ENCODE measurements at regions not wholly inside any gene's neighbourhood (a gene's known extent, or its start where the extent isn't known, plus 50 kb on each side); places are given as distances from the start of the nearest gene placed in this dataset.

DNA sequence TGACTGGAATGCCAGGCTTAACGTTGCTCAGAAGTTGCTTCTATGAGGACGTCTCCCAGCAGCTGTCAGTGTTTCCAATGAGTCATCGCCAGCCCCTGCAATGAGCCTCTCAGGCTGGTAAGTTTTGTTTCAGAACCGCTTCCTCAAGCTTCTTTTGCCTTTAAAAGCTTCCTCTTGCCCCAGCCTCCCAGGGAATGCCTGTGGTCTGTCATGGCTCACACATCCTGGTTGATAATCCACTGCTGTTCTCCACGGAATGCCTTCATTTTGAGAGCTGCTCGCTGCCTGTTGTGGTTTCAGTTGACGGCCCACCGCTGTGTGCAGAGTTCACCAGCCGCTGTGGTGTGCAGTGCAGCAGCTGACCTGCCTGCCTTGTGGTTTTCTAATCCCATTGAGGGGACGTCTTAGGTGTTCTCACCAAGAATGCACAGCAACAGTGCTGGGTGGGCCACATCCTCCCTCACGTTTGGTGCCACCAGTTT is 96.4 kb downstream of the RTP5 start (continued):
- TF ChIP-seq EP300 (IDR thresholded peaks at IDR 0.05; ENCODE audit: borderline replicate concordance in 1 of 2, control insufficient read depth in 1 of 2, low read depth in 2 of 2, low read length in 2 of 2) (0 out of 4 replicates have a peak, but pooled peaks of 1 of the 2 experiments have one; percentile 34), HDGF (IDR thresholded peaks at IDR 0.05) (peak; percentile 82; the same call in 1 of the 2 replicates), NFYB (IDR thresholded peaks at IDR 0.05; ENCODE audit: insufficient read depth, low read depth, low read length) (no peak), PAX5 (IDR thresholded peaks at IDR 0.05; ENCODE audit: borderline replicate concordance, low read depth, low read length) (peak; percentile 40; the same call in 1 of the 2 replicates), IRF4 (IDR thresholded peaks at IDR 0.05; ENCODE audit: low read depth, low read length) (0 out of 2 replicates have a peak, but pooled peaks have one; percentile 56), ATF7 (IDR thresholded peaks at IDR 0.05; ENCODE audit: low read depth) (peak; percentile 82), NFIC (IDR thresholded peaks at IDR 0.05; ENCODE audit: low read depth, low read length) (peak; percentile 34; the same call in 1 of the 2 replicates), ZNF24 (IDR thresholded peaks at IDR 0.05) (no peak), RAD51 (IDR thresholded peaks at IDR 0.05) (peak; percentile 66), KLF5 (IDR thresholded peaks at IDR 0.05; ENCODE audit: partially characterized antibody) (no peak), RB1 (IDR thresholded peaks at IDR 0.05; ENCODE audit: borderline replicate concordance) (0 out of 2 replicates have a peak, but pooled peaks have one; percentile 50), CHD1 (IDR thresholded peaks at IDR 0.05; ENCODE audit: low read depth, low read length) (no peak), CREM (IDR thresholded peaks at IDR 0.05; ENCODE audit: low read depth) (peak; percentile 36), CBX3 (IDR thresholded peaks at IDR 0.05; ENCODE audit: borderline replicate concordance, low read depth) (no peak), MTA3 (IDR thresholded peaks at IDR 0.05; ENCODE audit: borderline replicate concordance, low read length) (no peak; the same call in 1 of the 2 replicates), HCFC1 (IDR thresholded peaks at IDR 0.05; ENCODE audit: low read length) (no peak), IKZF1 (conservative IDR thresholded peaks at IDR 0.05) (peak; percentile 95), GATAD2B (conservative IDR thresholded peaks at IDR 0.05; ENCODE audit: low read depth) (peak; percentile 73), BMI1 (IDR thresholded peaks at IDR 0.05; ENCODE audit: borderline replicate concordance) (no peak), NR2F1 (conservative IDR thresholded peaks at IDR 0.05) (peak; percentile 78), POU2F2 (IDR thresholded peaks at IDR 0.05; ENCODE audit: borderline replicate concordance, low read depth, low read length) (peak; percentile 53; the same call in 1 of the 3 replicates), SREBF1 (IDR thresholded peaks at IDR 0.05; ENCODE audit: low read length) (no peak)
- TF ChIP-seq, protein P1, sequence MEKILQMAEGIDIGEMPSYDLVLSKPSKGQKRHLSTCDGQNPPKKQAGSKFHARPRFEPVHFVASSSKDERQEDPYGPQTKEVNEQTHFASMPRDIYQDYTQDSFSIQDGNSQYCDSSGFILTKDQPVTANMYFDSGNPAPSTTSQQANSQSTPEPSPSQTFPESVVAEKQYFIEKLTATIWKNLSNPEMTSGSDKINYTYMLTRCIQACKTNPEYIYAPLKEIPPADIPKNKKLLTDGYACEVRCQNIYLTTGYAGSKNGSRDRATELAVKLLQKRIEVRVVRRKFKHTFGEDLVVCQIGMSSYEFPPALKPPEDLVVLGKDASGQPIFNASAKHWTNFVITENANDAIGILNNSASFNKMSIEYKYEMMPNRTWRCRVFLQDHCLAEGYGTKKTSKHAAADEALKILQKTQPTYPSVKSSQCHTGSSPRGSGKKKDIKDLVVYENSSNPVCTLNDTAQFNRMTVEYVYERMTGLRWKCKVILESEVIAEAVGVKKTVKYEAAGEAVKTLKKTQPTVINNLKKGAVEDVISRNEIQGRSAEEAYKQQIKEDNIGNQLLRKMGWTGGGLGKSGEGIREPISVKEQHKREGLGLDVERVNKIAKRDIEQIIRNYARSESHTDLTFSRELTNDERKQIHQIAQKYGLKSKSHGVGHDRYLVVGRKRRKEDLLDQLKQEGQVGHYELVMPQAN (conservative IDR thresholded peaks at IDR 0.05): 0 out of 2 replicates have a peak, but pooled peaks have one; percentile 60
- TF ChIP-seq, protein P2, sequence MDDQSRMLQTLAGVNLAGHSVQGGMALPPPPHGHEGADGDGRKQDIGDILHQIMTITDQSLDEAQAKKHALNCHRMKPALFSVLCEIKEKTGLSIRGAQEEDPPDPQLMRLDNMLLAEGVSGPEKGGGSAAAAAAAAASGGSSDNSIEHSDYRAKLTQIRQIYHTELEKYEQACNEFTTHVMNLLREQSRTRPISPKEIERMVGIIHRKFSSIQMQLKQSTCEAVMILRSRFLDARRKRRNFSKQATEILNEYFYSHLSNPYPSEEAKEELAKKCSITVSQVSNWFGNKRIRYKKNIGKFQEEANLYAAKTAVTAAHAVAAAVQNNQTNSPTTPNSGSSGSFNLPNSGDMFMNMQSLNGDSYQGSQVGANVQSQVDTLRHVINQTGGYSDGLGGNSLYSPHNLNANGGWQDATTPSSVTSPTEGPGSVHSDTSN (IDR thresholded peaks at IDR 0.05; ENCODE audit: insufficient replicate concordance, low read depth, low read length): peak; percentile 57
- TF ChIP-seq, protein P3, sequence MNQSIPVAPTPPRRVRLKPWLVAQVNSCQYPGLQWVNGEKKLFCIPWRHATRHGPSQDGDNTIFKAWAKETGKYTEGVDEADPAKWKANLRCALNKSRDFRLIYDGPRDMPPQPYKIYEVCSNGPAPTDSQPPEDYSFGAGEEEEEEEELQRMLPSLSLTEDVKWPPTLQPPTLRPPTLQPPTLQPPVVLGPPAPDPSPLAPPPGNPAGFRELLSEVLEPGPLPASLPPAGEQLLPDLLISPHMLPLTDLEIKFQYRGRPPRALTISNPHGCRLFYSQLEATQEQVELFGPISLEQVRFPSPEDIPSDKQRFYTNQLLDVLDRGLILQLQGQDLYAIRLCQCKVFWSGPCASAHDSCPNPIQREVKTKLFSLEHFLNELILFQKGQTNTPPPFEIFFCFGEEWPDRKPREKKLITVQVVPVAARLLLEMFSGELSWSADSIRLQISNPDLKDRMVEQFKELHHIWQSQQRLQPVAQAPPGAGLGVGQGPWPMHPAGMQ (IDR thresholded peaks at IDR 0.05; ENCODE audit: borderline replicate concordance): no peak
- TF ChIP-seq, protein P4, sequence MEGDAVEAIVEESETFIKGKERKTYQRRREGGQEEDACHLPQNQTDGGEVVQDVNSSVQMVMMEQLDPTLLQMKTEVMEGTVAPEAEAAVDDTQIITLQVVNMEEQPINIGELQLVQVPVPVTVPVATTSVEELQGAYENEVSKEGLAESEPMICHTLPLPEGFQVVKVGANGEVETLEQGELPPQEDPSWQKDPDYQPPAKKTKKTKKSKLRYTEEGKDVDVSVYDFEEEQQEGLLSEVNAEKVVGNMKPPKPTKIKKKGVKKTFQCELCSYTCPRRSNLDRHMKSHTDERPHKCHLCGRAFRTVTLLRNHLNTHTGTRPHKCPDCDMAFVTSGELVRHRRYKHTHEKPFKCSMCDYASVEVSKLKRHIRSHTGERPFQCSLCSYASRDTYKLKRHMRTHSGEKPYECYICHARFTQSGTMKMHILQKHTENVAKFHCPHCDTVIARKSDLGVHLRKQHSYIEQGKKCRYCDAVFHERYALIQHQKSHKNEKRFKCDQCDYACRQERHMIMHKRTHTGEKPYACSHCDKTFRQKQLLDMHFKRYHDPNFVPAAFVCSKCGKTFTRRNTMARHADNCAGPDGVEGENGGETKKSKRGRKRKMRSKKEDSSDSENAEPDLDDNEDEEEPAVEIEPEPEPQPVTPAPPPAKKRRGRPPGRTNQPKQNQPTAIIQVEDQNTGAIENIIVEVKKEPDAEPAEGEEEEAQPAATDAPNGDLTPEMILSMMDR (IDR thresholded peaks at IDR 0.05 in 2 of 3, conservative IDR thresholded peaks at IDR 0.05 in 1 of 3; ENCODE audit: control insufficient read depth in 2 of 3, extremely low read depth in 1 of 3, insufficient read depth in 1 of 3, low read depth in 3 of 3, low read length in 3 of 3): no peak
